GM18870 (cell line): ENCODE measurements at regions not wholly inside any gene's neighbourhood (a gene's known extent, or its start where the extent isn't known, plus 50 kb on each side); places are given as distances from the start of the nearest gene placed in this dataset.
"Not testable (repeated sequence)": the region's sequence is repeated elsewhere in the genome, so short reads cannot be mapped to it uniquely, and the experiment has no call there.

ENCODE experiments used
- ATAC-seq: cut with Tn5 transposase; IDR thresholded peaks from one replicate; pipeline ENCODE4 v1.9.1; 2021; ENCODE audit warnings: moderate library complexity; ENCODE audit not compliant: unreplicated experiment

GRCh38 chr2:53216805-53217204 is 550.8 kb upstream of the CHAC2 start:
- no peak for ATAC-seq

- no peak for ATAC-seq
Measured at GRCh38 chr2:53212576-53212975, 555.0 kb upstream of the CHAC2 start.

GRCh38 chr2:53211201-53211774 is 556.3 kb upstream of the CHAC2 start:
- no peak for ATAC-seq

GRCh38 chr2:53210538-53210937 is 557.1 kb upstream of the CHAC2 start:
- ATAC-seq, result no peak

- ATAC-seq, result no peak
Measured at GRCh38 chr2:53209679-53210458, 557.7 kb upstream of the CHAC2 start.

- no peak for ATAC-seq
Measured at GRCh38 chr2:53208815-53209214, 558.8 kb upstream of the CHAC2 start.

- ATAC-seq, result not testable (repeated sequence)
Measured at GRCh38 chr2:53206226-53206625, 561.4 kb upstream of the CHAC2 start.

- ATAC-seq, result no peak
Measured at GRCh38 chr2:53202063-53202462, 565.5 kb upstream of the CHAC2 start.

GRCh38 chr2:53200072-53200471 is 567.5 kb upstream of the CHAC2 start:
- ATAC-seq, result no peak

GRCh38 chr2:53188851-53189510 is 578.6 kb upstream of the CHAC2 start:
- ATAC-seq, result no peak

GRCh38 chr2:53183581-53183980 is 584.0 kb upstream of the CHAC2 start:
- no peak for ATAC-seq

GRCh38 chr2:53182601-53183000 is 585.0 kb upstream of the CHAC2 start:
- ATAC-seq, result no peak

GRCh38 chr2:53181759-53182158 is 585.8 kb upstream of the CHAC2 start:
- no peak for ATAC-seq

GRCh38 chr2:53177327-53177726 is 590.3 kb upstream of the CHAC2 start:
- ATAC-seq, result no peak

GRCh38 chr2:53174539-53174938 is 593.1 kb upstream of the CHAC2 start:
- no peak for ATAC-seq

- ATAC-seq, result peak; percentile 47
Measured at GRCh38 chr2:53173698-53174455, 593.7 kb upstream of the CHAC2 start.

- no peak for ATAC-seq
Measured at GRCh38 chr2:53173091-53173490, 594.5 kb upstream of the CHAC2 start.

- ATAC-seq, result no peak
Measured at GRCh38 chr2:53170466-53170865, 597.1 kb upstream of the CHAC2 start.

GRCh38 chr2:53167227-53167626 is 600.4 kb upstream of the CHAC2 start:
- no peak for ATAC-seq

- no peak for ATAC-seq
Measured at GRCh38 chr2:53150146-53150545, 617.5 kb upstream of the CHAC2 start.

GRCh38 chr2:53148221-53148620 is 619.4 kb upstream of the CHAC2 start:
- ATAC-seq, result no peak
